ENCODE measurements at regions not wholly inside any gene's neighbourhood (a gene's known extent, or its start where the extent isn't known, plus 50 kb on each side); places are given as distances from the start of the nearest gene placed in this dataset.
"Not testable (repeated sequence)": the region's sequence is repeated elsewhere in the genome, so short reads cannot be mapped to it uniquely, and the experiment has no call there.

GRCh38 chr7:57198801-57199200, 66.6 kb upstream of the ZNF479 start:
- no peak for DNase-seq

GRCh38 chr7:57199252-57199651, 67.0 kb upstream of the ZNF479 start:
- DNase-seq = no peak

- DNase-seq = no peak
Observed at GRCh38 chr7:57201021-57201894, 69.0 kb upstream of the ZNF479 start.

GRCh38 chr7:57201895-57202210, 69.6 kb upstream of the ZNF479 start:
- no peak for DNase-seq

GRCh38 chr7:57202274-57202673, 70.0 kb upstream of the ZNF479 start:
- no peak for DNase-seq

- DNase-seq = no peak
Observed at GRCh38 chr7:57203161-57203791, 71.0 kb upstream of the ZNF479 start.

- DNase-seq = not testable (repeated sequence)
Observed at GRCh38 chr7:57203858-57204257, 71.6 kb upstream of the ZNF479 start.

GRCh38 chr7:57204411-57204811, 72.2 kb upstream of the ZNF479 start:
- no peak for DNase-seq

- DNase-seq = no peak
Observed at GRCh38 chr7:57205000-57205399, 72.8 kb upstream of the ZNF479 start.

GRCh38 chr7:57207836-57208235, 75.6 kb upstream of the ZNF479 start:
- DNase-seq = no peak

- DNase-seq = no peak
Observed at GRCh38 chr7:57210212-57210611, 78.0 kb upstream of the ZNF479 start.

- DNase-seq = no peak
Observed at GRCh38 chr7:57210871-57211270, 78.6 kb upstream of the ZNF479 start.

- DNase-seq = no peak
Observed at GRCh38 chr7:57211428-57212100, 79.3 kb upstream of the ZNF479 start.

- DNase-seq = no peak
Observed at GRCh38 chr7:57215423-57215822, 83.2 kb upstream of the ZNF479 start.

- DNase-seq = no peak
Observed at GRCh38 chr7:57216340-57216739, 84.1 kb upstream of the ZNF479 start.

GRCh38 chr7:57218196-57218716, 86.0 kb upstream of the ZNF479 start:
- DNase-seq = no peak

- DNase-seq = no peak
Observed at GRCh38 chr7:57220746-57221145, 88.5 kb upstream of the ZNF479 start.

GRCh38 chr7:57225666-57226065, 93.4 kb upstream of the ZNF479 start:
- DNase-seq = no peak

- not testable (repeated sequence) for DNase-seq
Observed at GRCh38 chr7:57241236-57241635, 109.0 kb upstream of the ZNF479 start.

GRCh38 chr7:57243551-57243950, 111.3 kb upstream of the ZNF479 start:
- DNase-seq = not testable (repeated sequence)

- DNase-seq = not testable (repeated sequence)
Observed at GRCh38 chr7:57244345-57244980, 112.2 kb upstream of the ZNF479 start.

- no peak for DNase-seq
Observed at GRCh38 chr7:57245206-57245605, 113.0 kb upstream of the ZNF479 start.

- no peak for DNase-seq
Observed at GRCh38 chr7:57250801-57251200, 118.6 kb upstream of the ZNF479 start.
